ENCODE measurements at regions not wholly inside any gene's neighbourhood (a gene's known extent, or its start where the extent isn't known, plus 50 kb on each side); places are given as distances from the start of the nearest gene placed in this dataset.

DNA sequence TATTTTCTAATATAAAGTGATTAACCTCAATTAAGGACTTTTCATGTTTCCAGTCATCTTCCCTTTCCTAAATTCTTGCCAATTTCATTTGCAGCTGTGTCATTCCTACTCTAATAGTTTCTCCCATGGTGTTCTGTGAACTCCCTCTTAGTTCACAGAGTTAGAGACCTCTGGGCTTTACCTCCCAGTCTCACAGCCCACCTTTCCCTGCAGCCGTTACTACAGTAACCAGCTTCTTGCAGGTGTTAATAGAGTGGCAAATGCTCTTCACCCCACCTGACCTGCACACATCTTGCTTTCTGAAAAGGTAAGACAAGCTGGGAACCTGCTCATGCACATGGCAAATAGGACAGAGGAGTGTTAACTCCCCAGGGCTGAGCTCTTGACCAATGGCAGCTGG lies 250.1 kb downstream of the FBXO15 start:
- H3K4me3 Mint-ChIP-seq: no peak overlapping the region
- no peaks in the 10 kb centered on the region for H3K27me3 ChIP-seq (ENCODE audit: insufficient read depth)
- H3K27me3 Mint-ChIP-seq (ENCODE audit: insufficient read depth, low read depth, poor library complexity): peaks cover 18% of the 10 kb centered on the region
- no peaks in the 10 kb centered on the region for H4K20me1 ChIP-seq (replicated peaks; ENCODE audit: insufficient read depth)
- H2AFZ ChIP-seq: no peak overlapping the region
- H3K9me2 ChIP-seq (ENCODE audit: insufficient read depth): no peaks in the 10 kb centered on the region
- H3K36me3 Mint-ChIP-seq (ENCODE audit: low read depth): no peaks in the 10 kb centered on the region
- H3K27ac Mint-ChIP-seq: no peak overlapping the region
- no peak overlapping the region for H3K4me2 ChIP-seq
- H3K9me3 Mint-ChIP-seq: no peaks in the 10 kb centered on the region
- peaks cover 25% of the 10 kb centered on the region for H3K4me1 ChIP-seq (ENCODE audit: insufficient read depth)
- H3F3A ChIP-seq (replicated peaks; ENCODE audit: low read depth): no peaks in the 10 kb centered on the region
- no peaks in the 10 kb centered on the region for H3K79me2 ChIP-seq (replicated peaks; ENCODE audit: insufficient read depth)
- peaks cover 37% of the 10 kb centered on the region for H3K4me1 Mint-ChIP-seq
- no peaks in the 10 kb centered on the region for H3K36me3 ChIP-seq (ENCODE audit: insufficient read depth)
- no peak overlapping the region for H3K27ac ChIP-seq (ENCODE audit: low read depth)
- ATAC-seq: no peak
- no peak for TF ChIP-seq ZNF114 (CRISPR knock-in tag; IDR thresholded peaks at IDR 0.05)
- peak; percentile 20 for DNase-seq (ENCODE audit: low spot score)
- no peak overlapping the region for H3K4me3 ChIP-seq

DNA sequence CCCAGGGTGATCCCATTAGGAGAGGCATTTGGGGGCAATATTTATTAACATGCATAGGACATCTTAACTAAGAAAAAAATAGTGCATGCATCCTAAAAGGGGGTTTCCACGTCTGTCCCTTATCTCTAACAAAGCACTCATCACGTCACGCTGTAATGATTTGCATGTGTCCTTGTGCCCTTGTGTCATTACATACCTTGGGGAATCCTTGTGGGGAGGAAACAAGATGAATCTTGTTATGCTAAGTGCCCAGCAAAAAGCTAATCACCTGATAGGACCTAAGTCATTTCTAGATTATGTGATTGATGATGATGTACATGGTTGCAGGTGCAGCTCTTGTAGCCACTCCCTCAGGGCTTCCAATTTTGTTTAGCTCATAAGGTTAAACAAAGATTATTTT lies 250.9 kb downstream of the FBXO15 start:
- Mint-ChIP-seq H3K4me1 (peaks cover 46% of the 10 kb centered on the region), H3K4me3 (no peak overlapping the region), H3K27me3 (ENCODE audit: insufficient read depth, low read depth, poor library complexity) (peaks cover 18% of the 10 kb centered on the region), H3K36me3 (ENCODE audit: low read depth) (no peaks in the 10 kb centered on the region), H3K9me3 (no peaks in the 10 kb centered on the region), H3K27ac (no peak overlapping the region)
- H3K9me2 ChIP-seq (ENCODE audit: insufficient read depth): no peaks in the 10 kb centered on the region
- TF ChIP-seq, protein P1, sequence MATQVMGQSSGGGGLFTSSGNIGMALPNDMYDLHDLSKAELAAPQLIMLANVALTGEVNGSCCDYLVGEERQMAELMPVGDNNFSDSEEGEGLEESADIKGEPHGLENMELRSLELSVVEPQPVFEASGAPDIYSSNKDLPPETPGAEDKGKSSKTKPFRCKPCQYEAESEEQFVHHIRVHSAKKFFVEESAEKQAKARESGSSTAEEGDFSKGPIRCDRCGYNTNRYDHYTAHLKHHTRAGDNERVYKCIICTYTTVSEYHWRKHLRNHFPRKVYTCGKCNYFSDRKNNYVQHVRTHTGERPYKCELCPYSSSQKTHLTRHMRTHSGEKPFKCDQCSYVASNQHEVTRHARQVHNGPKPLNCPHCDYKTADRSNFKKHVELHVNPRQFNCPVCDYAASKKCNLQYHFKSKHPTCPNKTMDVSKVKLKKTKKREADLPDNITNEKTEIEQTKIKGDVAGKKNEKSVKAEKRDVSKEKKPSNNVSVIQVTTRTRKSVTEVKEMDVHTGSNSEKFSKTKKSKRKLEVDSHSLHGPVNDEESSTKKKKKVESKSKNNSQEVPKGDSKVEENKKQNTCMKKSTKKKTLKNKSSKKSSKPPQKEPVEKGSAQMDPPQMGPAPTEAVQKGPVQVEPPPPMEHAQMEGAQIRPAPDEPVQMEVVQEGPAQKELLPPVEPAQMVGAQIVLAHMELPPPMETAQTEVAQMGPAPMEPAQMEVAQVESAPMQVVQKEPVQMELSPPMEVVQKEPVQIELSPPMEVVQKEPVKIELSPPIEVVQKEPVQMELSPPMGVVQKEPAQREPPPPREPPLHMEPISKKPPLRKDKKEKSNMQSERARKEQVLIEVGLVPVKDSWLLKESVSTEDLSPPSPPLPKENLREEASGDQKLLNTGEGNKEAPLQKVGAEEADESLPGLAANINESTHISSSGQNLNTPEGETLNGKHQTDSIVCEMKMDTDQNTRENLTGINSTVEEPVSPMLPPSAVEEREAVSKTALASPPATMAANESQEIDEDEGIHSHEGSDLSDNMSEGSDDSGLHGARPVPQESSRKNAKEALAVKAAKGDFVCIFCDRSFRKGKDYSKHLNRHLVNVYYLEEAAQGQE (IDR thresholded peaks at IDR 0.05; ENCODE audit: unreplicated experiment): no peak
- TF ChIP-seq NANOG (IDR thresholded peaks at IDR 0.05; ENCODE audit: borderline replicate concordance) (no peak), ZNF331 (CRISPR knock-in tag; IDR thresholded peaks at IDR 0.05; ENCODE audit: low read depth) (no peak), STAT1 (IDR thresholded peaks at IDR 0.05; ENCODE audit: unreplicated experiment) (no peak), EZH2 (IDR thresholded peaks at IDR 0.05; ENCODE audit: low read depth, unreplicated experiment) (no peak), ZNF114 (CRISPR knock-in tag; IDR thresholded peaks at IDR 0.05) (no peak), CREB1 (CRISPR knock-in tag; IDR thresholded peaks at IDR 0.05; ENCODE audit: low read depth) (no peak), POLR2AphosphoS5 (IDR thresholded peaks at IDR 0.05; ENCODE audit: low read depth) (no peak), EZH2phosphoT487 (IDR thresholded peaks at IDR 0.05; ENCODE audit: unreplicated experiment) (no peak), JUNB (IDR thresholded peaks at IDR 0.05; ENCODE audit: unreplicated experiment) (no peak)
- TF ChIP-seq, protein P2, sequence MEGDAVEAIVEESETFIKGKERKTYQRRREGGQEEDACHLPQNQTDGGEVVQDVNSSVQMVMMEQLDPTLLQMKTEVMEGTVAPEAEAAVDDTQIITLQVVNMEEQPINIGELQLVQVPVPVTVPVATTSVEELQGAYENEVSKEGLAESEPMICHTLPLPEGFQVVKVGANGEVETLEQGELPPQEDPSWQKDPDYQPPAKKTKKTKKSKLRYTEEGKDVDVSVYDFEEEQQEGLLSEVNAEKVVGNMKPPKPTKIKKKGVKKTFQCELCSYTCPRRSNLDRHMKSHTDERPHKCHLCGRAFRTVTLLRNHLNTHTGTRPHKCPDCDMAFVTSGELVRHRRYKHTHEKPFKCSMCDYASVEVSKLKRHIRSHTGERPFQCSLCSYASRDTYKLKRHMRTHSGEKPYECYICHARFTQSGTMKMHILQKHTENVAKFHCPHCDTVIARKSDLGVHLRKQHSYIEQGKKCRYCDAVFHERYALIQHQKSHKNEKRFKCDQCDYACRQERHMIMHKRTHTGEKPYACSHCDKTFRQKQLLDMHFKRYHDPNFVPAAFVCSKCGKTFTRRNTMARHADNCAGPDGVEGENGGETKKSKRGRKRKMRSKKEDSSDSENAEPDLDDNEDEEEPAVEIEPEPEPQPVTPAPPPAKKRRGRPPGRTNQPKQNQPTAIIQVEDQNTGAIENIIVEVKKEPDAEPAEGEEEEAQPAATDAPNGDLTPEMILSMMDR (conservative IDR thresholded peaks at IDR 0.05; ENCODE audit: low read depth in 2 of 2): no peak
- TF ChIP-seq, protein P3, sequence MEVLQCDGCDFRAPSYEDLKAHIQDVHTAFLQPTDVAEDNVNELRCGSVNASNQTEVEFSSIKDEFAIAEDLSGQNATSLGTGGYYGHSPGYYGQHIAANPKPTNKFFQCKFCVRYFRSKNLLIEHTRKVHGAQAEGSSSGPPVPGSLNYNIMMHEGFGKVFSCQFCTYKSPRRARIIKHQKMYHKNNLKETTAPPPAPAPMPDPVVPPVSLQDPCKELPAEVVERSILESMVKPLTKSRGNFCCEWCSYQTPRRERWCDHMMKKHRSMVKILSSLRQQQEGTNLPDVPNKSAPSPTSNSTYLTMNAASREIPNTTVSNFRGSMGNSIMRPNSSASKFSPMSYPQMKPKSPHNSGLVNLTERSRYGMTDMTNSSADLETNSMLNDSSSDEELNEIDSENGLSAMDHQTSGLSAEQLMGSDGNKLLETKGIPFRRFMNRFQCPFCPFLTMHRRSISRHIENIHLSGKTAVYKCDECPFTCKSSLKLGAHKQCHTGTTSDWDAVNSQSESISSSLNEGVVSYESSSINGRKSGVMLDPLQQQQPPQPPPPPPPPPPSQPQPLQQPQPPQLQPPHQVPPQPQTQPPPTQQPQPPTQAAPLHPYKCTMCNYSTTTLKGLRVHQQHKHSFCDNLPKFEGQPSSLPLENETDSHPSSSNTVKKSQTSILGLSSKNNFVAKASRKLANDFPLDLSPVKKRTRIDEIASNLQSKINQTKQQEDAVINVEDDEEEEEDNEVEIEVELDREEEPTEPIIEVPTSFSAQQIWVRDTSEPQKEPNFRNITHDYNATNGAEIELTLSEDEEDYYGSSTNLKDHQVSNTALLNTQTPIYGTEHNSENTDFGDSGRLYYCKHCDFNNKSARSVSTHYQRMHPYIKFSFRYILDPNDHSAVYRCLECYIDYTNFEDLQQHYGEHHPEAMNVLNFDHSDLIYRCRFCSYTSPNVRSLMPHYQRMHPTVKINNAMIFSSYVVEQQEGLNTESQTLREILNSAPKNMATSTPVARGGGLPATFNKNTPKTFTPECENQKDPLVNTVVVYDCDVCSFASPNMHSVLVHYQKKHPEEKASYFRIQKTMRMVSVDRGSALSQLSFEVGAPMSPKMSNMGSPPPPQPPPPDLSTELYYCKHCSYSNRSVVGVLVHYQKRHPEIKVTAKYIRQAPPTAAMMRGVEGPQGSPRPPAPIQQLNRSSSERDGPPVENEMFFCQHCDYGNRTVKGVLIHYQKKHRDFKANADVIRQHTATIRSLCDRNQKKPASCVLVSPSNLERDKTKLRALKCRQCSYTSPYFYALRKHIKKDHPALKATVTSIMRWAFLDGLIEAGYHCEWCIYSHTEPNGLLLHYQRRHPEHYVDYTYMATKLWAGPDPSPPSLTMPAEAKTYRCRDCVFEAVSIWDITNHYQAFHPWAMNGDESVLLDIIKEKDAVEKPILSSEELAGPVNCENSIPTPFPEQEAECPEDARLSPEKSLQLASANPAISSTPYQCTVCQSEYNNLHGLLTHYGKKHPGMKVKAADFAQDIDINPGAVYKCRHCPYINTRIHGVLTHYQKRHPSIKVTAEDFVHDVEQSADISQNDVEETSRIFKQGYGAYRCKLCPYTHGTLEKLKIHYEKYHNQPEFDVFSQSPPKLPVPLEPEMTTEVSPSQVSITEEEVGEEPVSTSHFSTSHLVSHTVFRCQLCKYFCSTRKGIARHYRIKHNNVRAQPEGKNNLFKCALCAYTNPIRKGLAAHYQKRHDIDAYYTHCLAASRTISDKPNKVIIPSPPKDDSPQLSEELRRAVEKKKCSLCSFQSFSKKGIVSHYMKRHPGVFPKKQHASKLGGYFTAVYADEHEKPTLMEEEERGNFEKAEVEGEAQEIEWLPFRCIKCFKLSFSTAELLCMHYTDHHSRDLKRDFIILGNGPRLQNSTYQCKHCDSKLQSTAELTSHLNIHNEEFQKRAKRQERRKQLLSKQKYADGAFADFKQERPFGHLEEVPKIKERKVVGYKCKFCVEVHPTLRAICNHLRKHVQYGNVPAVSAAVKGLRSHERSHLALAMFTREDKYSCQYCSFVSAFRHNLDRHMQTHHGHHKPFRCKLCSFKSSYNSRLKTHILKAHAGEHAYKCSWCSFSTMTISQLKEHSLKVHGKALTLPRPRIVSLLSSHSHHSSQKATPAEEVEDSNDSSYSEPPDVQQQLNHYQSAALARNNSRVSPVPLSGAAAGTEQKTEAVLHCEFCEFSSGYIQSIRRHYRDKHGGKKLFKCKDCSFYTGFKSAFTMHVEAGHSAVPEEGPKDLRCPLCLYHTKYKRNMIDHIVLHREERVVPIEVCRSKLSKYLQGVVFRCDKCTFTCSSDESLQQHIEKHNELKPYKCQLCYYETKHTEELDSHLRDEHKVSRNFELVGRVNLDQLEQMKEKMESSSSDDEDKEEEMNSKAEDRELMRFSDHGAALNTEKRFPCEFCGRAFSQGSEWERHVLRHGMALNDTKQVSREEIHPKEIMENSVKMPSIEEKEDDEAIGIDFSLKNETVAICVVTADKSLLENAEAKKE (CRISPR knock-in tag; IDR thresholded peaks at IDR 0.05): no peak
- no peak for ATAC-seq
- H3K27me3 ChIP-seq (ENCODE audit: insufficient read depth): no peaks in the 10 kb centered on the region
- no peaks in the 10 kb centered on the region for H4K20me1 ChIP-seq (replicated peaks; ENCODE audit: insufficient read depth)
- peaks cover 31% of the 10 kb centered on the region for H3K4me1 ChIP-seq (ENCODE audit: insufficient read depth)
- no peaks in the 10 kb centered on the region for H3K36me3 ChIP-seq (ENCODE audit: insufficient read depth)
- H3F3A ChIP-seq (replicated peaks; ENCODE audit: low read depth): no peaks in the 10 kb centered on the region
- no peaks in the 10 kb centered on the region for H3K79me2 ChIP-seq (replicated peaks; ENCODE audit: insufficient read depth)
- no peak overlapping the region for H3K27ac ChIP-seq (ENCODE audit: low read depth)
- no peak overlapping the region for H2AFZ ChIP-seq
- H3K4me2 ChIP-seq: no peak overlapping the region
- DNase-seq (ENCODE audit: low spot score): no peak
- no peak overlapping the region for H3K4me3 ChIP-seq

All from GM23338 (cell line).